Left lobe of liver (tissue), 2 donors: ENCODE measurements at regions not wholly inside any gene's neighbourhood (a gene's known extent, or its start where the extent isn't known, plus 50 kb on each side); places are given as distances from the start of the nearest gene placed in this dataset.
A peak's percentile ranks its signal among the peaks of the same experiment; 100 is the strongest.

Experiments used
- ATAC-seq: fragments of 200-7000 bp; cut with Tn5 transposase; one replicate; pipeline ENCODE4 v1.9.1; 2020; ENCODE audit warnings: mild to moderate bottlenecking, moderate library complexity
- DNase-seq: peaks from one replicate; pipeline ENCODE4 v3.0.0-alpha.2; 2020; ENCODE audit warnings: low spot score
- donor health status: DM: no; HTN: no; CAD: no; lungs with moderate emphysema.
- donor health status: DM: no; HTN: yes; CAD: no.

GRCh38 chr16:73149334-73149733 lies 101.4 kb upstream of the ZFHX3 start:
- DNase-seq, result peak; percentile 68
- ATAC-seq, result peak; percentile 94

GRCh38 chr16:73147958-73148357 lies 100.0 kb upstream of the ZFHX3 start:
- no peak for DNase-seq

GRCh38 chr16:73145166-73145880 lies 97.4 kb upstream of the ZFHX3 start:
- ATAC-seq, result peak; percentile 27

More at GRCh38 chr16:73147958-73148357, 100.0 kb upstream of the ZFHX3 start:
- no peak for ATAC-seq

GRCh38 chr16:73143576-73144422 lies 95.9 kb upstream of the ZFHX3 start:
- DNase-seq (no peak), ATAC-seq (peak; percentile 27)

More at GRCh38 chr16:73145166-73145880, 97.4 kb upstream of the ZFHX3 start:
- DNase-seq, result peak; percentile 52

GRCh38 chr16:73143002-73143401 lies 95.1 kb upstream of the ZFHX3 start:
- no peak for DNase-seq
- no peak for ATAC-seq

GRCh38 chr16:73142053-73142854 lies 94.3 kb upstream of the ZFHX3 start:
- peak; percentile 65 for DNase-seq

GRCh38 chr16:73140929-73141328 lies 93.0 kb upstream of the ZFHX3 start:
- ATAC-seq, result no peak

More at GRCh38 chr16:73142053-73142854, 94.3 kb upstream of the ZFHX3 start:
- ATAC-seq, result peak; percentile 76

GRCh38 chr16:73131156-73131862 lies 83.4 kb upstream of the ZFHX3 start:
- ATAC-seq, result no peak
- DNase-seq, result no peak

More at GRCh38 chr16:73140929-73141328, 93.0 kb upstream of the ZFHX3 start:
- DNase-seq, result no peak

GRCh38 chr16:73129455-73129854 lies 81.5 kb upstream of the ZFHX3 start:
- DNase-seq (no peak), ATAC-seq (no peak)

GRCh38 chr16:73126525-73126853 lies 78.6 kb upstream of the ZFHX3 start:
- DNase-seq (peak; percentile 59), ATAC-seq (peak; percentile 71)

- DNase-seq (no peak), ATAC-seq (peak; percentile 8)
Observed at GRCh38 chr16:73125850-73126524, 78.1 kb upstream of the ZFHX3 start.

GRCh38 chr16:73124665-73125375 lies 76.9 kb upstream of the ZFHX3 start:
- ATAC-seq (peak; percentile 56), DNase-seq (peak; percentile 48)

- ATAC-seq, result no peak
- DNase-seq, result no peak
Observed at GRCh38 chr16:73124097-73124652, 76.2 kb upstream of the ZFHX3 start.

GRCh38 chr16:73122604-73123391 lies 74.9 kb upstream of the ZFHX3 start:
- DNase-seq (no peak), ATAC-seq (peak; percentile 32)

- DNase-seq (no peak), ATAC-seq (no peak)
Observed at GRCh38 chr16:73116576-73116975, 68.6 kb upstream of the ZFHX3 start.

- no peak for ATAC-seq
Observed at GRCh38 chr16:73113336-73113735, 65.4 kb upstream of the ZFHX3 start.

GRCh38 chr16:73108195-73108963 lies 60.5 kb upstream of the ZFHX3 start:
- no peak for ATAC-seq
- DNase-seq, result no peak

More at GRCh38 chr16:73113336-73113735, 65.4 kb upstream of the ZFHX3 start:
- DNase-seq, result no peak
